Lower lobe of right lung (tissue), 2 donors: ENCODE measurements at regions not wholly inside any gene's neighbourhood (a gene's known extent, or its start where the extent isn't known, plus 50 kb on each side); places are given as distances from the start of the nearest gene placed in this dataset.

Source experiments
- ATAC-seq, 2 donors: fragments of 200-7000 bp; cut with Tn5 transposase; one replicate each; pipeline ENCODE4 v1.9.1; 2020 to 2022; ENCODE audit warnings: mild to moderate bottlenecking in 2 of 2, moderate library complexity in 2 of 2
- DNase-seq: peaks from one replicate; pipeline ENCODE4 v3.0.0-alpha.2; 2020
- H3K27ac ChIP-seq: fragments of 200-600 bp; one replicate; pipeline ENCODE4 v1.8.0; 2022
- H3K27me3 ChIP-seq: fragments of 200-600 bp; one replicate; pipeline ENCODE4 v1.8.0; 2022; ENCODE audit warnings: low read depth
- H3K36me3 ChIP-seq: fragments of 200-600 bp; one replicate; pipeline ENCODE4 v1.8.0; 2022; ENCODE audit warnings: mild to moderate bottlenecking
- H3K4me1 ChIP-seq: fragments of 200-600 bp; one replicate; pipeline ENCODE4 v1.8.0; 2022
- H3K4me3 ChIP-seq: fragments of 200-600 bp; one replicate; pipeline ENCODE4 v1.8.0; 2022; ENCODE audit warnings: mild to moderate bottlenecking
- H3K9me3 ChIP-seq: fragments of 200-600 bp; one replicate; pipeline ENCODE4 v1.8.0; 2022
- CTCF ChIP-seq: fragments of 200-600 bp; IDR thresholded peaks from one replicate; pipeline ENCODE4 v1.8.0; 2022; ENCODE audit warnings: antibody characterized with exemption, mild to moderate bottlenecking
- intact Hi-C: fragments of 100-400 bp; cut with DNase I; formaldehyde crosslinking; loops from one replicate; pipeline ENCODE4 v1.11.0; 2022
- donor health status: DM: no; HTN: yes; CAD: no; lungs with severe emphysema.

GRCh38 chr7:47074702-47075153 is 507.2 kb downstream of the TNS3 start:
- Histone ChIP-seq H3K4me1 (no peaks in the 10 kb centered on the region), H3K27me3 (no peaks in the 10 kb centered on the region), H3K36me3 (no peaks in the 10 kb centered on the region), H3K27ac (no peak overlapping the region), H3K4me3 (no peak overlapping the region), H3K9me3 (no peaks in the 10 kb centered on the region)
- DNase-seq, result no peak
- no peak for TF ChIP-seq CTCF
- intact Hi-C loops, result no loop called here
- ATAC-seq, result no peak

- Histone ChIP-seq H3K27me3 (no peaks in the 10 kb centered on the region), H3K9me3 (no peaks in the 10 kb centered on the region), H3K4me1 (no peaks in the 10 kb centered on the region), H3K4me3 (no peak overlapping the region), H3K36me3 (no peaks in the 10 kb centered on the region), H3K27ac (no peak overlapping the region)
- ATAC-seq, result no peak
- no peak for TF ChIP-seq CTCF
- intact Hi-C loops, result no loop called here
- DNase-seq, result no peak
These were observed 508.6 kb downstream of the TNS3 start for GRCh38 chr7:47073284-47073683.

- Histone ChIP-seq H3K4me3 (no peak overlapping the region), H3K9me3 (no peaks in the 10 kb centered on the region), H3K27me3 (no peaks in the 10 kb centered on the region), H3K36me3 (no peaks in the 10 kb centered on the region), H3K4me1 (no peaks in the 10 kb centered on the region), H3K27ac (no peak overlapping the region)
- ATAC-seq, result no peak
- DNase-seq, result no peak
- TF ChIP-seq CTCF, result no peak
- intact Hi-C loops, result no loop called here
These were observed 510.0 kb downstream of the TNS3 start for GRCh38 chr7:47071866-47072265.

- Histone ChIP-seq H3K27ac (no peak overlapping the region), H3K4me1 (no peaks in the 10 kb centered on the region), H3K9me3 (no peaks in the 10 kb centered on the region), H3K4me3 (no peak overlapping the region), H3K36me3 (no peaks in the 10 kb centered on the region), H3K27me3 (no peaks in the 10 kb centered on the region)
- TF ChIP-seq CTCF, result no peak
- no peak for ATAC-seq
- intact Hi-C loops, result no loop called here
- no peak for DNase-seq
These were observed 512.4 kb downstream of the TNS3 start for GRCh38 chr7:47069385-47070076.

- Histone ChIP-seq H3K27me3 (no peaks in the 10 kb centered on the region), H3K9me3 (no peaks in the 10 kb centered on the region), H3K4me1 (no peaks in the 10 kb centered on the region), H3K4me3 (no peak overlapping the region), H3K36me3 (no peaks in the 10 kb centered on the region), H3K27ac (no peak overlapping the region)
- DNase-seq, result no peak
- intact Hi-C loops, result no loop called here
- TF ChIP-seq CTCF, result no peak
- no peak for ATAC-seq
These were observed 514.8 kb downstream of the TNS3 start for GRCh38 chr7:47066976-47067614.
